NCI-H774 (cell line): ENCODE measurements at regions not wholly inside any gene's neighbourhood (a gene's known extent, or its start where the extent isn't known, plus 50 kb on each side); places are given as distances from the start of the nearest gene placed in this dataset.
"Not testable (repeated sequence)": the region's sequence is repeated elsewhere in the genome, so short reads cannot be mapped to it uniquely, and the experiment has no call there.

Experiments
- DNase-seq: peaks from one replicate; lab custom pipeline; 2025; lab: John Stamatoyannopoulos, UW

DNA sequence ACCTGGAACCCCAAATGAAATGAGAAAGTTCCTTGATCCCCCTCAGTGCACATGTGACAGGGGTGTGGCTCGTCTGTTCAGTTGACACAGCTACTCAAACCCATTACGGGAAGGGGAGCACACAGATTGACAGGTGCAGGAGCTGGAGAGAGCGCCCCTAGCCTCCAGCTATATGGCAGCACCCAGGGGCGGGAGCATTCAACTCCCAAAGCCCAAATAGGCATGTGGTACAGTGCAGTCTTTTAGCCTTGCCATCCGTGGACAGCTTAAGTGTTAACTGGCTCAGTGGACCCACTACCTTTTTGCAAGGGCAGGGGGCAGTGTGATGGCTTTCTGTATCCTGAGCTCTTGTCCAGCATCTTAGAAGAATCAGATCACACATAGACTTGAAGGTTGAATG, 1374.2 kb upstream of the ALCAM start:
- no peak for DNase-seq

DNA sequence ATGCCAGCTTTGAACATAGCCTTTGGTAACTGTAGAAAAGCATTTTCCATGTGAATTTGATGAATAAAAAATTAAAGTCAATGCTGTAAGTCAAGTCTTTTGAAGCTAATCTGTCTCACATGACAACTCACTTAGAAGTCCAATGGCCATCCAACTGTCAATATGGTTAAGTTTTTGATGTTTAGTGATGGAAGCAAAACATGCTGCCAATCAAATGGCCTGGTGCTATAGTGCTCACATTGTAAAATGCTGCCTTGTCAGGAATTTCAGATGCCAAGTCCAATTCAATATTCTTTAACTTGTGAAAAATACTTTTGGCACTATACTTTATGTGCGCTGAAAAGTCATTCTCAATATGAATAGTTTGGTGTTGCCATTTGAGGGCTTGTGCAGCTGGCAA, 1361.8 kb upstream of the ALCAM start:
- DNase-seq = no peak

DNA sequence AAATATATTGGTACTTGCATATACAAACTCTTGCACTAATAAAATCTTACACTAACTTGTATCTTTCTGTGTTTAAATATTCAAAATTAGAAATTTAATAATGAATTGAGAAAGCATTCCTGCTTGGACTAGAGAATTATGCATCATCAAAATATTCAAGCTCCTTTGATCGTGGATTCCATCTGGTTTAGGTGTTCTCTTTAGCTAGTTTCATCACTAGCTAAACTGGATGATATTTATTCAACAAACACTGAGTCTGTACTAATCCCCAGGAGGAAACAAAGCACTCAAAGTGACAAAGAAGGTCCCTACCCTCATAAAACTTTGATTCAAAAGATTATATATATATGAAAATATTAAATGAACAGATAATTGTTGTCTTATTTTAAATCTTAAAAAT, 1360.9 kb upstream of the ALCAM start:
- no peak for DNase-seq

DNA sequence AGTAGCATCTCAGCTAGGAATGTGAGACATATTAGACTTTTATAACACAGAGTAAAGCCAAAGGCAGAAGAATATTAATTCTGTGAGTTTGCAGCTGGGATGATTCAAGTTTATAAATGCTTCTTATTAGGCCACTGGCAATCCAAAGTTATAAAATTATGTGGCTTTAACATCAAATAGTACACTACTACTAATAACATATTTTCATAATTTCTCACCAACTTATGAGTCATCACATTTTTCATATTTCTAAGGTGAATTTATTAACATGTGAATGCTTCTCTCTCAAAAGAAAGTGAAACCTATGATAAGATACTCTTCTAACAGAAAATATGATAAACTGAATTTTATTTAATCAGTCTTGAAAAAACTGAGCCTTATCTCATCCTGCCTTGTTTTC, 1348.2 kb upstream of the ALCAM start:
- DNase-seq = no peak

GRCh38 chr3:104031598-104031997, 1335.1 kb upstream of the ALCAM start:
- DNase-seq = no peak

- DNase-seq = no peak
Observed at GRCh38 chr3:104032283-104032682, 1334.4 kb upstream of the ALCAM start.

- no peak for DNase-seq
Observed at GRCh38 chr3:104040896-104041295, 1325.8 kb upstream of the ALCAM start.

DNA sequence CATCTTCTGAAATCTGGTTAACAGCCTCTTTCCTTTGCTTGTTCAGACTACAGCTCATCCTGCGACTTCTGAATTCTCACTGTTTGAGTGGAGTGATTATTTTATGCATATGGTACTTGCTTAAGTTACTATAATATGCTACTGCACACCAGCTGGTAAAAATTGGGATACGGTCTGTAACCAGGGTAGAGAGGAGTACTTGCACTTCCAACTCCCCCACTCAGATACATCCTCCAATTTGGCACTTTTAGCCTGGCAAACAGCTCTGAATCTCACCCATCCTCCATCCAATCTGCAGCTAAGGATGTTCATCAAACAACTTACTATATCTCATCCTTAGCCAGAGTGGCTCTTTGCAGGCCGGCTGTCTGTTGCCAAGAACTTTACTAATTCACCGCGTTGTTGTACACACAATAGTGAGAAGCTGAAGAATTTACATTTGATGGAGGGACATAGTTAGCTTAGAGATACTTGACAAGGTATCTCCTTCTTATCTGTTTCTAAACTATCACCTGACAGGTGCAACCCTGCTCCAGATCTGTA, 1323.6 kb upstream of the ALCAM start:
- not testable (repeated sequence) for DNase-seq

GRCh38 chr3:104044002-104044401, 1322.7 kb upstream of the ALCAM start:
- no peak for DNase-seq

- no peak for DNase-seq
Observed at GRCh38 chr3:104066658-104067057, 1300.1 kb upstream of the ALCAM start.

DNA sequence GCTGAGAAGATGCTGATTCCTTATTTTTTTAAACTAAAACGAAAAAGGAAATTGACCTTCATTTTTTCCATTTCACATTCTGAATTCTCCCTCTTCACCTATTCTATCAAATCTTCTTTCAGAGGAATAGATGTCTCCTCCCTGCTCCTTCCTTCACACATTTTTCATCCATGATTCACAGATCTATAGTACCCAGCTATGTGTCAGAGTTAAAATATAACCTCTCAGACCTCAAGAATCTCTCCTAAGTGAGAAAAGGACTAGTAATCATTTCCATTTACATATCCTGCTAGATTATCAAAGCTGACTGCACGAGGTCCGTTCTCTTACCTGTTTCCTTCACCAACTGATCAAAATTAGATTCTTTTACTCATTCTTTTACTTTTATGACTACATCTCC, 1297.6 kb upstream of the ALCAM start:
- DNase-seq = no peak

- DNase-seq = no peak
Observed at GRCh38 chr3:104070906-104071305, 1295.8 kb upstream of the ALCAM start.

DNA sequence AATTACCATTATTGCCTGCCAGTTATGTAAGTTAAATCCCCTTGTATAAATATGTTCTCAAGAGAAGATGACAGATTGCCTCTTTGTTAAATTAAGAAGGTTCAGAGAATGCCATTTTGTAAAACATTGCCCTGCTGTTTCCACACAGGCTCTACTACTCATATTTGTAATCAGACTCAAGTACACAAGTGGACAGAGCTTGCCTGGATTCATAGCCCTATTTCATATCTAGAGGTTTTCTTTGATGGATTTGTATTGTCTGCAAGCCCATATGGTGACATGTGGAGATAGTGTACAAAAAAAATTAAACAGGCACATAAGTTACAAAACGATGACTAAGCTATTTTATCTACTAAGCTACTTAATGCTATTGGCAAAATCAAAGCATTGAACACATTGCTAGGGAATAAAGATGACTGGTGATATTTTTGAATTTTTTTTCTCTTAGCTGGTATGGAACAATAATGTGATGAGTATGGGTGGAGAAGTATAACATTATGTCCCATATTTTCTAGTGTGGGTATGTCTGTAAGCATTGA, 1286.6 kb upstream of the ALCAM start:
- DNase-seq = no peak

DNA sequence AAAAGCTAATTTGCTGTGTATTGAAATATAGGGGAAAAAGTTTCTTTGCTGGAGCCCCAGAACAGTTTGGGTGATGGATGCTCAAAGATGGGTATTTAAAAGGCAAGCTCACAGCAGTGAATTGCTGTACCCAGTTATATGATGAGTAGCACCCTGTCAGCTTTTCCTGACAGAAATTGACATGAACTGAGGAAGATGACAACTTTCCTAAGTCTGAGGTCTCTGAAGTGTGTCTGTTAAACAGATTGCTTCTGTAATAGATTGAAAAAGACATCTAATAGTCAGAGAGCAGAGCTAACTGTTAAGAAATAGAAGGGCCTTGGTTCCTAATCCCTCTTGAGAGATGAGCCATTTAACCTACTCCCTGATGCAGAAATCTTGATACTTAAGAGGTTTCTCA, 1278.0 kb upstream of the ALCAM start:
- no peak for DNase-seq

GRCh38 chr3:104089987-104090386, 1276.7 kb upstream of the ALCAM start:
- not testable (repeated sequence) for DNase-seq

DNA sequence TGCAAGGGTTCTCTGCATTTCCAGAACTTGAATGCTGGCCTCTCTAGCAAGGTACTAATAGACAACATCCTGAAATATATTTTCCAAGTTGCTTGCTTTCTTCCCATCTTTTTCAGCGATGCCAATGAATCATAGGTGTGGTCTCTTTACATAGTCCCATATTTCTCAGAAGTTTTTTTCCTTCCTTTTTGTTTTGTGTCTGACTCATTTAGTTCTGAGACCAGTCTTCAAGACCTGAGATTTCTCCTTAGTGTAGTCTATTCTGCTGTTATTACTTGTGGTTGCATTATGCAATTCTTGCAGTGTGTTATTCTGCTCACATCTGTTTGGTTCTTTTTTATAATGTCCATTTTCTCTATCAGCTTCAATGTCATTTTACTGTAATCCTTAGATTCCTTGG, 1265.0 kb upstream of the ALCAM start:
- no peak for DNase-seq

DNA sequence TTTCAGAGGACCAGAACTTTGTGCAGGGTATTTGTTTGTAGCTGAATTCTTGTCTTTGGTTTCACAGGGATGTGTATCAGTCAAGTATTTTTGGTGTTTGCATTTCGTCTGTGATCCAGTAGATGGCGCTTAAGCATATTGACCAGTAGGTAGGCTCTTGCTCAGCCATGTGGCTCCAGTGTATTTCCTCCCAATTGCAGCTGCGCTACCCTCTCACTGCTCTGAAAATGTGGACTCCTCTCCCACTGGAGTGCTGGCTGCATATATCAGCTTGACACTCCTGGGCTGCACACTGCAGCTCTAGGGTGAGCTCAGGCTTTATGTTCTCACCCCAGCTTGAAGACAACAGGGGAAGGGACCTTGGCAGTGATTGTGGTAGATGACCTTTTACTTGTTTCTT, 1264.3 kb upstream of the ALCAM start:
- DNase-seq = no peak

DNA sequence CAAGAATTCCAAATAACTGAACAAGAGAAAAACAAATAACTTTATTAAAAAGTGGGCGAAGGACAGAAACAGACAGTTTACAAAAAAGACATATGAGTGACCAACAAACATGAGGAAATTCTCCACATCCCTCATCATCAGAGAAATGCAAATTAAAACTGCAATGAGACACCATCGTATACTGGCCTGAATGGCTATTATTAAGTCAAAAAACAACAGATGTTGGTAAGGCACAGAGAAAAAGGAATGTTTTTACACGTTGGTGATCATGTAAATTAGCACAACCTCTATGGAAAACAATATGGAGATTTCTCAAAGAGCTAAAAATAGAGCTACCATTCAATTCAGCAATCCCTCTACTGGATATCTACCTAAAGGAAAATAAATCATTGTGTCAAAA, 1260.4 kb upstream of the ALCAM start:
- DNase-seq = no peak

DNA sequence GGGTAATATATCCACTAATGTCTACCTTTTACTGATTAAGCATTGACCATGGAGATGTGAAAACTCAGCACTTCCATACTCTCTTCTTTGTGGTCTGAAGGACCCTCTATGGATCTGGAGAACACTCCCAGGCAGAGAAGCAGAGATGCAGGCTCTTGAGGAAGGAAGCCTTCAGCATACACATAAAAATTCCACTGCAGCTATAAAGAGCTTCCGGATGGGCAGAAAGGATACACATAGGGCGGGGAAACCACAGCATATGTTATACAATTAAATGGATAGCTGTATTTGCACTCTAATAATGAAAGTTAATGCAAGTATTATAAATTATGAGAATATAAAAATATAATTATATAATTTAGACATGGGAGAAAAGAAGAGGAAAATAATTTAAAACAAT, 1258.2 kb upstream of the ALCAM start:
- no peak for DNase-seq

DNA sequence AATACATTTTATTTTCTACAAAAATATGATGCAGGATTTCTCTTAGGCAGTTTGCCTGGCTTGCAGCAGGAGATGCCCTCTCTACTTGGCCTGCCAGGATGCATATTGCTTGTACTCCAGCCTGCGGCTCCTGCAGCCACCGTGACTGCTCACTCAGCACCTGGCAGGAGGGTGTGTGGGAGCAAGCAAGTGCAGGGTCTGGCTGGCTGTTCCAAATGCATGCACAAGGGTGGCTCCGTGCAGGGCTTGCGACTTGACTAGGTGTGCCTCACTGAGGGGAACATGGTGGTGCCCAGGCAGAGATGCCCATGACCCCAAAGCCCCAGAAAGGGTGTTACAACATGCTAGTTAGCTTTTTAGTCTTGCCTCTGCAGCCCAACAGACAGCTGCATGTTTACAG, 1240.2 kb upstream of the ALCAM start:
- no peak for DNase-seq

GRCh38 chr3:104126864-104127553, 1239.7 kb upstream of the ALCAM start:
- no peak for DNase-seq

GRCh38 chr3:104127830-104128229, 1238.9 kb upstream of the ALCAM start:
- DNase-seq = no peak

DNA sequence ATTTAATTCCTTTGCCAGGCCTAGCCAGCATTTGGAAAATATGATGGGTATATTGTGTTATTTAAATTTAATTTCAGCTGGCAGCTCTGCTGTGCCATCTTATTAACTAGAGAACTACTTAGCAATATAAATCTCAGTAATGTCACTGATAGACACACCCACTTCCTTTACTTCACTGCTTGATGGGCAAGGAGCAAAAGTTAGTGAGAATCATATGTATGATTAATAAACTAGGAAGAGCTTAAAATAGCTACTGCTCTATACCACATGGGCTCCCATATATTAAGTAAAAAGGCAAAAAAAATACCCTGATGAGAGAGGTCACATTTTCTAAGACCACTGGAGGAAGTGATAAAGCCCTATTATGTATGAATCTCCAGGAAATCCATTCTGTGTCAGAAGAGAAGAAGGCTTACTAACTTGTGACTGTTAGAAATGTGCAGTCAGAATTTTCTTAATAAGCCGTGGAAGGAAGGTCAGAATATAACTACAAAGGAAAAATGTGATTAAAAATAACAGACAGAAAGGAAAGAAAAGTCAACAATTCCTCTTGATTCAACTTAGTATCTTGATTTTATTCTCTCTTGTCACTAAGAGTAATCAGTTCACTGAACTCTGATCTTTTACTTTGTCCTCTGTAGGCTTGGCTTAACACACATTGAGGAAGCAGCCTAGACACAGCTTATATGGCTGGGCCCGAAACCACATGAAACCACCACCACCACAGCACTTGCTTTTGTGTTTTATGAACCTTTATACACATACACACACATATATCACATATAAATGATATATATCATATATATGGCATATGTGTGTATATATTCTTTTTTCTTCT, 1233.9 kb upstream of the ALCAM start:
- DNase-seq = no peak
